Prostate gland (tissue), 2 donors: ENCODE measurements at regions not wholly inside any gene's neighbourhood (a gene's known extent, or its start where the extent isn't known, plus 50 kb on each side); places are given as distances from the start of the nearest gene placed in this dataset.

Experiments used
- CTCF ChIP-seq, 4 experiments: fragments of 200-600 bp in 2 of 4; fragments of 450-650 bp in 2 of 4; sonication (generic) in 2 of 4; IDR thresholded peaks; 1 replicate in 3 of 4; 2 replicates in 1 of 4; pipeline ENCODE4 v1.5.1; 2016 to 2019; ENCODE audit warnings: antibody characterized with exemption in 4 of 4, mild to moderate bottlenecking in 2 of 4, moderate library complexity in 2 of 4
- POLR2A ChIP-seq: fragments of 450-650 bp; IDR thresholded peaks from one replicate; pipeline ENCODE4 v1.6.1; 2016; ENCODE audit warnings: antibody characterized with exemption, mild to moderate bottlenecking
- POLR2AphosphoS5 ChIP-seq: sonication (generic); formaldehyde crosslinking; IDR thresholded peaks from one replicate; pipeline ENCODE4 v1.6.1; 2017; ENCODE audit warnings: antibody characterized with exemption

- TF ChIP-seq POLR2A (no peak), CTCF (IDR thresholded peaks at IDR 0.05) (no peak), POLR2AphosphoS5 (no peak)
These were observed 411.9 kb upstream of the EDA2R start for GRCh38 chrX:67050760-67051159.
